ENCODE measurements at regions not wholly inside any gene's neighbourhood (a gene's known extent, or its start where the extent isn't known, plus 50 kb on each side); places are given as distances from the start of the nearest gene placed in this dataset.

- TF ChIP-seq CTCF (IDR thresholded peaks at IDR 0.05) (no peak), EP300 (IDR thresholded peaks at IDR 0.05) (no peak)
Observed at GRCh38 chr21:24208562-24209260, 1398.6 kb downstream of the MRPL39 start.
